CD4-positive, alpha-beta memory T cell (primary cell): ENCODE measurements at regions not wholly inside any gene's neighbourhood (a gene's known extent, or its start where the extent isn't known, plus 50 kb on each side); places are given as distances from the start of the nearest gene placed in this dataset.
A peak's percentile ranks its signal among the peaks of the same experiment; 100 is the strongest.

Source experiments
- CTCF ChIA-PET: fragments of 350-600 bp; sonication (Branson Sonifier 250); formaldehyde crosslinking; loops from one replicate; lab custom pipeline; 2021; ENCODE audit warnings: inconsistent platforms; ENCODE audit not compliant: partially characterized antibody; lab: Charles Lee
- POLR2A ChIA-PET: fragments of 350-600 bp; sonication (Branson Sonifier 250); formaldehyde crosslinking; loops from one replicate; lab custom pipeline; 2021; ENCODE audit not compliant: partially characterized antibody; lab: Charles Lee
- DNase-seq, 5 donors: peaks; one replicate each; pipeline versions ENCODE4 v3.0.0 to v3.0.0-alpha.2; 2020 to 2022; ENCODE audit warnings: mixed read lengths in 1 of 5
- H3K27ac ChIP-seq: one replicate; pipeline ENCODE4 v1.7.0; 2013; ENCODE audit warnings: low read depth, low read length
- H3K27me3 ChIP-seq: 2 replicates; pipeline ENCODE4 v1.7.0; 2013; ENCODE audit warnings: mild to moderate bottlenecking, low read length, moderate library complexity; ENCODE audit not compliant: insufficient read depth
- H3K36me3 ChIP-seq: 2 replicates; pipeline ENCODE4 v1.7.0; 2013; ENCODE audit warnings: mild to moderate bottlenecking, low read length, moderate library complexity; ENCODE audit not compliant: insufficient read depth
- H3K4me1 ChIP-seq: 2 replicates; pipeline ENCODE4 v1.7.0; 2013; ENCODE audit warnings: mild to moderate bottlenecking, low read length, moderate library complexity; ENCODE audit not compliant: insufficient read depth
- H3K4me3 ChIP-seq, 2 donors: one replicate each; pipeline ENCODE4 v1.7.0; 2013; ENCODE audit warnings: low read length in 2 of 2, mild to moderate bottlenecking in 1 of 2
- H3K9me3 ChIP-seq, 2 donors: one replicate each; pipeline ENCODE4 v1.7.0; 2013; ENCODE audit warnings: low read length in 2 of 2, control low read depth in 1 of 2; ENCODE audit not compliant: control insufficient read depth in 1 of 2
- H3K27ac Mint-ChIP-seq, 7 donors: one replicate each; pipeline ENCODE4 v1.8.0; 2020 to 2021; ENCODE audit warnings: mixed read lengths in 7 of 7, mild to moderate bottlenecking in 6 of 7, inconsistent platforms in 3 of 7, moderate library complexity in 3 of 7
- H3K27me3 Mint-ChIP-seq, 2 donors: one replicate each; pipeline ENCODE4 v1.8.0; 2020 to 2021; ENCODE audit warnings: mixed read lengths in 2 of 2
- H3K36me3 Mint-ChIP-seq, 2 donors: one replicate each; pipeline ENCODE4 v1.8.0; 2020 to 2021; ENCODE audit warnings: mixed read lengths in 2 of 2, inconsistent platforms in 1 of 2, mild to moderate bottlenecking in 1 of 2
- H3K4me1 Mint-ChIP-seq, 4 donors: one replicate each; pipeline ENCODE4 v1.8.0; 2020 to 2021; ENCODE audit warnings: mixed read lengths in 4 of 4, mild to moderate bottlenecking in 1 of 4
- H3K4me3 Mint-ChIP-seq, 8 donors: one replicate each; pipeline ENCODE4 v1.8.0; 2020 to 2021; ENCODE audit warnings: mixed read lengths in 8 of 8, mild to moderate bottlenecking in 7 of 8, moderate library complexity in 6 of 8, inconsistent platforms in 3 of 8
- H3K9me3 Mint-ChIP-seq, 8 donors: one replicate each; pipeline ENCODE4 v1.8.0; 2020 to 2021; ENCODE audit warnings: mixed read lengths in 8 of 8, mild to moderate bottlenecking in 5 of 8, inconsistent platforms in 3 of 8, moderate library complexity in 1 of 8
- intact Hi-C: fragments of 100-400 bp; cut with micrococcal nuclease; formaldehyde crosslinking; loops from one replicate; pipeline ENCODE4 v1.15.1; 2023

DNA sequence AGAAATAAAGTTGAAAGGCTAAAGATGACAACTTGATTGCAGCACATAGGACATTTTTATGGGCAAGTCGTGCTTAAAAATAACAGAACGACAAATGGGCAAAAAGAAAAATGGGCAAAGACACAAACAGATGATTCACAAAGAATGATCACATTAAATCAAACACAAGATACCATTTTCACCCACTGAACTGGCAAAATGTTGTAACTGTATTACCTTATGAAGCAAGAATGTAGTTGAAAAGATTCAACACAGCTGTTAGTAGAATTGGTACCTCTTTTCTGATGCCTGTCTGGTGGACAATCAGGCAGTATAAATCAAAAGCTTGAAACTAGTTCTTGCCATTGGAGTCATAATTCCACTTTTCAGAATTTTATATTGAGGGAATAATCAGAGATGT, 81.0 kb upstream of the PALM2AKAP2 start:
- Histone ChIP-seq H3K4me3 (no peak overlapping the region), H3K4me1 (no peaks in the 10 kb centered on the region), H3K27ac (no peak overlapping the region), H3K27me3 (no peaks in the 10 kb centered on the region), H3K9me3 (no peaks in the 10 kb centered on the region), H3K36me3 (no peaks in the 10 kb centered on the region)
- intact Hi-C loops: no loop called here
- POLR2A ChIA-PET: no interaction called here
- no peaks in the 10 kb centered on the region for H3K4me1 Mint-ChIP-seq
- no peaks in the 10 kb centered on the region for H3K36me3 Mint-ChIP-seq
- CTCF ChIA-PET: no interaction called here
- no peak overlapping the region for H3K4me3 Mint-ChIP-seq
- no peak for DNase-seq
- H3K27me3 Mint-ChIP-seq: peaks cover 2 to 3% of the 10 kb centered on the region in 2 donors
- peaks cover 0 to 3% (median 1%) of the 10 kb centered on the region in 8 donors for H3K9me3 Mint-ChIP-seq
- H3K27ac Mint-ChIP-seq: no peak overlapping the region

DNA sequence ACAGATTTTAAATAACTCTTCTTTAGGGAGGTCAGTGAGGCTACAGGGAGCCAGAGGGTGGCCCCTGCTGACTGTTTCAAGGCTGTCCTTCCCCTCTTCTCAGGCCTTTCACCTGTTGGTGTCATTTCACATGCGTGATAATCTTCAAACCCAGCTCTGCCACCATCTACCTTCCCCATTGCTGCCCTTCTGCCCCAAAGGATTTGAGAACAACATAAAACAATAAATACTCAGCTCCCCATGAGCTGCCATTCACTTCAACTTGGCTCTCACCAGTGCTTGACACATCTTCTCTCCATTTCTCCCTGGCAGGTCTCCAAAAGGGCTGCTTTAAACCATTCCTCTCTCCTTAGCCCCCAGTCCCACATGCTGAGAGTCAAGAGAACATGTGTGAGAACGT, 75.5 kb upstream of the PALM2AKAP2 start:
- Mint-ChIP-seq H3K9me3 (peaks cover 0 to 4% (median 0%) of the 10 kb centered on the region in 8 donors), H3K27ac (peak overlapping the region in 1 of 7 donors; percentile 20), H3K4me3 (no peak overlapping the region), H3K27me3 (peaks cover 0 to 6% of the 10 kb centered on the region in 2 donors), H3K4me1 (no peaks in the 10 kb centered on the region), H3K36me3 (no peaks in the 10 kb centered on the region)
- no peak overlapping the region for H3K4me3 ChIP-seq
- H3K4me1 ChIP-seq: no peaks in the 10 kb centered on the region
- H3K9me3 ChIP-seq: no peaks in the 10 kb centered on the region
- intact Hi-C loops: no loop called here
- ChIA-PET POLR2A (no interaction called here), CTCF (no interaction called here)
- DNase-seq: no peak
- H3K27ac ChIP-seq: no peak overlapping the region
- H3K27me3 ChIP-seq: no peaks in the 10 kb centered on the region
- no peaks in the 10 kb centered on the region for H3K36me3 ChIP-seq

DNA sequence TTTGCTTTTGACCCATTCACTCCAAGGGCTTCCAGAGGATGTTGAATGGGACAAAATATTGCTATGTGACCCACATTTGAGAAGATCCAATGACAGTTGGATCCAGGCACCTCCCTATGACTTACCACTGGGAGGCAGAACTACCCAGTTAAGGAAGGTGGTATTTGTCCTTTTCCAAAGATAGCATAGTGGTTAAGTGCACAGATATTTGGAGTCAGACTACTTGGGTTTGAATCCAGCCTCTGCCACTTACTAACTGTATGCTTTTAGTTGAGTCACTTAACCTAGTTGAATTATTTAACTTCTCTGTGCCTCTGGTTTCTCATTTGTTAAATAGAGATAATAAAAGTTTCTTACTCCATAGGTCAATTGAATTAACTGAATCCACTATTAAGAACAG, 74.5 kb upstream of the PALM2AKAP2 start:
- no peaks in the 10 kb centered on the region for H3K36me3 Mint-ChIP-seq
- no peaks in the 10 kb centered on the region for H3K4me1 Mint-ChIP-seq
- POLR2A ChIA-PET: no interaction called here

DNA sequence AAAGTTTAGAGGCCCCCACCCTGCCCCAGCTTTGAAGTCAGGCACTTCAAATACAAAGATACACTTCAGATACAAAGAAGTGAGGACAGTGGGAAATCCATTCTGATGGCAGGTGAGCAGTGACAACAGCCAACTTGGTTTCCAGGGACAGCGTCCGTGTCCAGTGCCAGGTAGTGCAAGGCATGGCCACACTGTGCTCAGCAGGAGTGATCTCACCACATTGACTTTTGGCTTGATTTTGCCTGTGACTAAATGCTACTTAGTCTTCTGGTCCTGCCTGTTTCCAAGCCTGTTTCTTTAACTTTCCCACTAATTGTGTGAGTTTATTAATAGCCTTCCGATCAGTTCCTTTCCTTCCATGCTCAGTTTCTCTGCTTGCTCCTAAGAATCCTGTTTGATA, 72.6 kb upstream of the PALM2AKAP2 start:
- intact Hi-C loops: no loop called here
- Mint-ChIP-seq H3K27ac (no peak overlapping the region), H3K4me1 (no peaks in the 10 kb centered on the region), H3K9me3 (peaks cover 0 to 2% (median 0%) of the 10 kb centered on the region in 8 donors), H3K36me3 (no peaks in the 10 kb centered on the region), H3K4me3 (no peak overlapping the region), H3K27me3 (peaks cover 0 to 6% of the 10 kb centered on the region in 2 donors)
- Histone ChIP-seq H3K4me3 (no peak overlapping the region), H3K36me3 (no peaks in the 10 kb centered on the region), H3K27me3 (no peaks in the 10 kb centered on the region), H3K9me3 (no peaks in the 10 kb centered on the region), H3K4me1 (no peaks in the 10 kb centered on the region), H3K27ac (no peak overlapping the region)
- DNase-seq: no peak
- POLR2A ChIA-PET: no interaction called here
- CTCF ChIA-PET: no interaction called here

More for the DNA sequence above, 74.5 kb upstream of the PALM2AKAP2 start:
- DNase-seq: no peak
- Mint-ChIP-seq H3K9me3 (peaks cover 0 to 2% (median 0%) of the 10 kb centered on the region in 8 donors), H3K4me3 (no peak overlapping the region), H3K27ac (no peak overlapping the region), H3K27me3 (peaks cover 0 to 6% of the 10 kb centered on the region in 2 donors)
- intact Hi-C loops: no loop called here
- Histone ChIP-seq H3K4me1 (no peaks in the 10 kb centered on the region), H3K36me3 (no peaks in the 10 kb centered on the region), H3K9me3 (no peaks in the 10 kb centered on the region), H3K4me3 (no peak overlapping the region), H3K27me3 (no peaks in the 10 kb centered on the region), H3K27ac (no peak overlapping the region)
- CTCF ChIA-PET: no interaction called here

DNA sequence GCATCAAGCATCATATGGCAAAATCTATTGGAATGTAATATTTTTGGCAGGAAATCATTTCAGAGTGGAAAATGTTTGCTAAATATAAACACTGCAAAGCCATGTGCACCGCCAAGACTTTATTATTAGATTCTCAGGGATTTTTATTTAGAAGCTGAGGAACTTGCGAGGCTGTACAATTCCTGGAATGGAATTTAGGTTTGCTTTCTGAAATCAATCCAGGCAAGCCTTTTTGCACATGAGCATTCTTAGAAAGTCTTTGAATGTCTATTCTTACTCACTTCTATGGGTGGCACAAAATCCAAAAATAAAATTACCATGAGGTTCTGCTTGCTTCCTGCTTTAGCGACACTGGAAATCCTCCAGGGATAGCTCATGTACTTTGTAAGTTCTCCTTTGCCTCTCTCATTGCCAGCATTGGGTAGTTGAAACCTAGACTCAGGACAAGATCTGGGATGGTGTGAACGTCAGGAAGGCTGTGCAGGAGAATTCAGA, 71.5 kb upstream of the PALM2AKAP2 start:
- no peak overlapping the region for H3K27ac ChIP-seq
- Mint-ChIP-seq H3K27me3 (peaks cover 0 to 6% of the 10 kb centered on the region in 2 donors), H3K36me3 (no peaks in the 10 kb centered on the region), H3K4me1 (no peaks in the 10 kb centered on the region), H3K27ac (no peak overlapping the region), H3K9me3 (peaks cover 0 to 2% (median 0%) of the 10 kb centered on the region in 8 donors), H3K4me3 (no peak overlapping the region)
- H3K36me3 ChIP-seq: no peaks in the 10 kb centered on the region
- no peak for DNase-seq
- no peaks in the 10 kb centered on the region for H3K27me3 ChIP-seq
- intact Hi-C loops: no loop called here
- H3K4me1 ChIP-seq: no peaks in the 10 kb centered on the region
- ChIA-PET POLR2A (no interaction called here), CTCF (no interaction called here)
- no peaks in the 10 kb centered on the region for H3K9me3 ChIP-seq
- no peak overlapping the region for H3K4me3 ChIP-seq

DNA sequence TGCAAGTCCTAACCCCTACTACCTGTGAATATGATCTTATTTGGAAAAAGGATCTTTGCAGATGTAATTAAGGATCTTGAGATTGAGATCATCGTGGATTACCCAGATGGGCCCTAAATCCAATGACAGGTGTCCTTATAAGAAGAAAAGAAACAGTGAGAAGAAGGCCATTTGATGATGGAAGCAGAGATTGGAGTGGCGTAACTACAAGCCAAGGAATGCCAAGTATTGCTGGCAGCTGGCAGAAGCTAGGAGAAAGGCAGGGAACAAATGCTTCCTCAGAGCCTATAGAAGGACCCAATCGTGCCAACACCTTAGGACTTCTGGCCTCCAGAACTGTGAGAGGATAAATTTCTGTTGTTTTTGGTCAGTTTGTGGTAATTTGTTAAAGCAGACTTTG, 70.1 kb upstream of the PALM2AKAP2 start:
- ChIA-PET CTCF (no interaction called here), POLR2A (no interaction called here)
- no peak overlapping the region for H3K27ac Mint-ChIP-seq
- Histone ChIP-seq H3K27me3 (no peaks in the 10 kb centered on the region), H3K27ac (no peak overlapping the region), H3K9me3 (no peaks in the 10 kb centered on the region), H3K4me3 (no peak overlapping the region), H3K4me1 (no peaks in the 10 kb centered on the region), H3K36me3 (no peaks in the 10 kb centered on the region)
- intact Hi-C loops: no loop called here
- no peak overlapping the region for H3K4me3 Mint-ChIP-seq
- H3K9me3 Mint-ChIP-seq: peaks cover 0 to 2% (median 0%) of the 10 kb centered on the region in 8 donors
- H3K4me1 Mint-ChIP-seq: no peaks in the 10 kb centered on the region
- peaks cover 0 to 4% of the 10 kb centered on the region in 2 donors for H3K27me3 Mint-ChIP-seq
- H3K36me3 Mint-ChIP-seq: no peaks in the 10 kb centered on the region
- no peak for DNase-seq

DNA sequence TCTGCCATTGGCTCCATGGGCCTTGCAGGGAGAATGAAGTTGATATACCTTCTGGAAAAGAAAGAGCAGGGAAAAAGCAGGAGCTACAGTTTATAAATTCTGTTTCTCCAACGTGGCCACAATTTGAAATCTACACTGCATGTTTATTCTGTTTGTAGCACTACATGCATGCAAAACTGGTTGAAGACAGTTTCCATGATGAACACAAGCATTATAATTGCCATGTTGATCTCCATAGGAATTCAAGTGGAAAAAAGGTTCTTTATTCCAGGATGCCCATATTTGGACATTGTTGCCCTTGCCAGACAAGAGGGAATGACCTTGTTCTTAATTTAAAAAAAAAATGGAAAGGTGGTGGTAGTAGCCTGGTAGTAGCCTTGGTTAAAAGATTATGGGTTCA, 69.2 kb upstream of the PALM2AKAP2 start:
- Histone ChIP-seq H3K36me3 (no peaks in the 10 kb centered on the region), H3K9me3 (no peaks in the 10 kb centered on the region), H3K27ac (no peak overlapping the region), H3K27me3 (no peaks in the 10 kb centered on the region), H3K4me3 (no peak overlapping the region), H3K4me1 (no peaks in the 10 kb centered on the region)
- Mint-ChIP-seq H3K9me3 (peaks cover 0 to 2% (median 0%) of the 10 kb centered on the region in 8 donors), H3K27me3 (peaks cover 0 to 4% of the 10 kb centered on the region in 2 donors), H3K36me3 (no peaks in the 10 kb centered on the region), H3K4me1 (no peaks in the 10 kb centered on the region), H3K4me3 (no peak overlapping the region), H3K27ac (no peak overlapping the region)
- intact Hi-C loops: no loop called here
- CTCF ChIA-PET: no interaction called here
- POLR2A ChIA-PET: no interaction called here
- no peak for DNase-seq

DNA sequence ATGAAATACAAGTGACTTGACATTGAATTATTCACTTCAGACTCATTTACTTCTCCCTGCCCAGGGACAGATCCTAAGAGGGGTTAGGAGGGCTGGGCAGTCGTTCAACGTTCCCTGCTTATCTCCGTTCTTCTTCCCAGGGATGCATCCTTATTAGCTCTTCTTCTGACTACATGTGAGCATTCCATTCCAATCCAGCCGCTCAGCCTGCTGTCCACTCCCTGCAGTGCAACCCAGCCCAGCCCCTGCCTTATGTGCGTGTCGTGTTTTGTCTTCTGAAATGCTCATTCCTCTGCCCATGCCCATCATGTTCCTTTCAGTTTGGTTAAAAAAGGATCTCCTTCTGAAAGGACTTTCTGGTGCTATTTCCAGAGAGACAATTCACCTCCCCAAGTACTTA, 64.7 kb upstream of the PALM2AKAP2 start:
- Mint-ChIP-seq H3K4me1 (no peaks in the 10 kb centered on the region), H3K36me3 (no peaks in the 10 kb centered on the region), H3K9me3 (no peaks in the 10 kb centered on the region), H3K4me3 (no peak overlapping the region), H3K27ac (no peak overlapping the region), H3K27me3 (no peaks in the 10 kb centered on the region)
- DNase-seq: no peak
- Histone ChIP-seq H3K27ac (no peak overlapping the region), H3K36me3 (no peaks in the 10 kb centered on the region), H3K9me3 (no peaks in the 10 kb centered on the region), H3K4me1 (no peaks in the 10 kb centered on the region), H3K27me3 (no peaks in the 10 kb centered on the region), H3K4me3 (no peak overlapping the region)
- ChIA-PET POLR2A (no interaction called here), CTCF (no interaction called here)
- intact Hi-C loops: no loop called here
